Neural progenitor cell (in vitro differentiated cells): ENCODE measurements at regions not wholly inside any gene's neighbourhood (a gene's known extent, or its start where the extent isn't known, plus 50 kb on each side); places are given as distances from the start of the nearest gene placed in this dataset.

Experiments
- DNase-seq: peaks from one replicate; pipeline ENCODE4 v3.0.0-alpha.2; 2016; ENCODE audit warnings: low spot score
- H2AFZ ChIP-seq: fragments of 200-600 bp; sonication (generic); replicated peaks from 2 replicates; pipeline ENCODE4 v1.6.1; 2016; ENCODE audit warnings: antibody characterized with exemption
- H3F3A ChIP-seq: fragments of 200-600 bp; sonication (generic); 2 replicates; pipeline ENCODE4 v1.6.1; 2016; ENCODE audit warnings: antibody characterized with exemption, low read depth
- H3K27ac ChIP-seq: fragments of 200-600 bp; sonication (generic); 2 replicates; pipeline ENCODE4 v1.5.1; 2016; ENCODE audit warnings: mild to moderate bottlenecking
- H3K27me3 ChIP-seq: fragments of 200-600 bp; sonication (generic); 2 replicates; pipeline ENCODE4 v1.6.1; 2016; ENCODE audit warnings: mild to moderate bottlenecking, moderate library complexity
- H3K36me3 ChIP-seq: fragments of 200-600 bp; sonication (generic); 2 replicates; pipeline ENCODE4 v1.5.1; 2016
- H3K4me1 ChIP-seq: fragments of 200-600 bp; sonication (generic); 2 replicates; pipeline ENCODE4 v1.6.1; 2016; ENCODE audit warnings: mixed run types
- H3K4me2 ChIP-seq: fragments of 200-600 bp; sonication (generic); 2 replicates; pipeline ENCODE4 v1.6.1; 2016
- H3K4me3 ChIP-seq: fragments of 200-600 bp; sonication (generic); 2 replicates; pipeline ENCODE4 v1.5.1; 2016
- H3K79me2 ChIP-seq: fragments of 200-600 bp; sonication (generic); 2 replicates; pipeline ENCODE4 v1.6.1; 2016; ENCODE audit warnings: low read depth
- H3K9ac ChIP-seq: fragments of 200-600 bp; sonication (generic); 2 replicates; pipeline ENCODE4 v1.6.1; 2016
- H3K9me3 ChIP-seq: fragments of 200-600 bp; sonication (generic); 2 replicates; pipeline ENCODE4 v1.5.1; 2016; ENCODE audit warnings: low read depth
- H4K20me1 ChIP-seq: fragments of 200-600 bp; sonication (generic); 2 replicates; pipeline ENCODE4 v1.6.1; 2016; ENCODE audit warnings: low read depth
- H3K27ac Mint-ChIP-seq: 3 replicates; pipeline ENCODE4 v1.8.0; 2021; ENCODE audit warnings: mixed read lengths
- H3K27me3 Mint-ChIP-seq: 2 replicates; pipeline ENCODE4 v1.8.0; 2022; ENCODE audit warnings: low read depth, mild to moderate bottlenecking, inconsistent platforms, moderate library complexity, mixed read lengths; ENCODE audit not compliant: insufficient read depth
- H3K36me3 Mint-ChIP-seq: 3 replicates; pipeline ENCODE4 v1.8.0; 2021; ENCODE audit warnings: mixed read lengths
- H3K4me1 Mint-ChIP-seq: 3 replicates; pipeline ENCODE4 v1.8.0; 2021; ENCODE audit warnings: mixed read lengths
- H3K4me3 Mint-ChIP-seq: 3 replicates; pipeline ENCODE4 v1.8.0; 2021; ENCODE audit warnings: mild to moderate bottlenecking, moderate library complexity, mixed read lengths
- H3K9me3 Mint-ChIP-seq: 3 replicates; pipeline ENCODE4 v1.8.0; 2020; ENCODE audit warnings: mixed read lengths
- EZH2 ChIP-seq: fragments of 200-600 bp; sonication (generic); IDR thresholded peaks from 2 replicates; pipeline ENCODE4 v1.6.1; 2017; ENCODE audit warnings: antibody characterized with exemption, mild to moderate bottlenecking, moderate library complexity
- EZH2phosphoT487 ChIP-seq: fragments of 200-600 bp; sonication (generic); IDR thresholded peaks from 2 replicates; pipeline ENCODE4 v1.6.1; 2017; ENCODE audit warnings: antibody characterized with exemption
- TF ChIP-seq, protein P1 (sequence below): fragments of 200-600 bp; sonication (generic); IDR thresholded peaks from 2 replicates; pipeline ENCODE4 v1.5.1; 2017; ENCODE audit warnings: antibody characterized with exemption, mild to moderate bottlenecking

DNA sequence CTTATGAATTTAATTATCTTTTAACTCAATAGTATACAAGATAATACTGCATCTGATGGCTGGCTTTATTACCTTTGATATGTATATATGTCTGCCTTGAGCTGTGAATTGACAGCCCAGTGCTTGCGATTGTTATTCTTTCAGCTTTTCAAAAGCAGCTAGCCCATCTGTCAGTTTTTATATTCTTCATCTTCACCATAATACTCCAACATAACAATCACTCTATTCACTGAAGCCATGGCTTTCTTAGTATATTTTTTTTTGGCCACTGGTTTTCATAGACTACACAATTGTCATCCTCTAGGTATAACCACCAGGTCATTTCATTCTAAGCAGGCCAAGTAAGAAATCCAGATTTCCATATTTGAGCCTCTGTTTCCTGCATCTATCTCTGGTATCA is 1026.1 kb downstream of the FSCB start:
- H3K36me3 Mint-ChIP-seq, result no peaks in the 10 kb centered on the region
- Histone ChIP-seq H3K79me2 (no peaks in the 10 kb centered on the region), H3K9ac (no peak overlapping the region), H3K27me3 (no peaks in the 10 kb centered on the region), H3K9me3 (no peaks in the 10 kb centered on the region), H3F3A (no peaks in the 10 kb centered on the region), H4K20me1 (no peaks in the 10 kb centered on the region), H3K36me3 (no peaks in the 10 kb centered on the region), H3K27ac (no peak overlapping the region), H3K4me2 (no peak overlapping the region), H2AFZ (no peak overlapping the region), H3K4me1 (no peaks in the 10 kb centered on the region), H3K4me3 (no peak overlapping the region)
- TF ChIP-seq, protein P1, sequence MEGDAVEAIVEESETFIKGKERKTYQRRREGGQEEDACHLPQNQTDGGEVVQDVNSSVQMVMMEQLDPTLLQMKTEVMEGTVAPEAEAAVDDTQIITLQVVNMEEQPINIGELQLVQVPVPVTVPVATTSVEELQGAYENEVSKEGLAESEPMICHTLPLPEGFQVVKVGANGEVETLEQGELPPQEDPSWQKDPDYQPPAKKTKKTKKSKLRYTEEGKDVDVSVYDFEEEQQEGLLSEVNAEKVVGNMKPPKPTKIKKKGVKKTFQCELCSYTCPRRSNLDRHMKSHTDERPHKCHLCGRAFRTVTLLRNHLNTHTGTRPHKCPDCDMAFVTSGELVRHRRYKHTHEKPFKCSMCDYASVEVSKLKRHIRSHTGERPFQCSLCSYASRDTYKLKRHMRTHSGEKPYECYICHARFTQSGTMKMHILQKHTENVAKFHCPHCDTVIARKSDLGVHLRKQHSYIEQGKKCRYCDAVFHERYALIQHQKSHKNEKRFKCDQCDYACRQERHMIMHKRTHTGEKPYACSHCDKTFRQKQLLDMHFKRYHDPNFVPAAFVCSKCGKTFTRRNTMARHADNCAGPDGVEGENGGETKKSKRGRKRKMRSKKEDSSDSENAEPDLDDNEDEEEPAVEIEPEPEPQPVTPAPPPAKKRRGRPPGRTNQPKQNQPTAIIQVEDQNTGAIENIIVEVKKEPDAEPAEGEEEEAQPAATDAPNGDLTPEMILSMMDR, result no peak
- TF ChIP-seq EZH2phosphoT487 (no peak), EZH2 (no peak)
- no peak for DNase-seq
- no peak overlapping the region for H3K27ac Mint-ChIP-seq
- no peak overlapping the region for H3K4me3 Mint-ChIP-seq
- no peaks in the 10 kb centered on the region for H3K27me3 Mint-ChIP-seq
- H3K4me1 Mint-ChIP-seq, result no peaks in the 10 kb centered on the region
- H3K9me3 Mint-ChIP-seq, result no peaks in the 10 kb centered on the region

DNA sequence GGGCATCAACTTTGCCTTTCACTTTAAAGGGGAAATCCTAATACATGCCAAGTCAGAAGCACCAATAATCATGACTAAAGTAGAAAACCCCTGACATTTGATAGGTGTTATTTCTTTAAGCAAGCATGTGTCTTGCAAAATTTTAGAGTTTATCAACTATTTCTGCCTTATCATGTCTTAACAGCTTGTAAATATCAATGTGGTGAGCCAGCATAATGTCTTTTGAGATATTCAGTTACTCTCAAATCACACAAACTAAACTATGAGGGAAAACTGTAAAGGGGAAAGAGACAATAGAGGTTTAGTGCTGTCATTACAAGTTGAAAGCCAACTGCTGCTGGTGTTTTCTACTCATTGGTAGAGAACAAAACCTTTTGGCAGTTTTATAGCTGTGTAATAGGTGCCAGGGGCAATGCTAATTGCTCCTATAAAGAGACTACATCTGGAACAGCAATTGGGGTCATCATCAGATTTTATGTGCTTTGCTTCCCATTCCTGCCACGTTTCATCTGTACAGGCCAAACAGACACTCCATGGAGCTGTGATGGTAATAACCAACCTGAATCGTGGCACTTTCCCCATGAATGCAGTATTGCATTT is 1027.4 kb downstream of the FSCB start:
- Histone ChIP-seq H3K27ac (no peak overlapping the region), H3K36me3 (no peaks in the 10 kb centered on the region), H3K79me2 (no peaks in the 10 kb centered on the region), H4K20me1 (no peaks in the 10 kb centered on the region), H3K9ac (no peak overlapping the region), H3K4me3 (no peak overlapping the region), H3K27me3 (no peaks in the 10 kb centered on the region), H3K4me2 (no peak overlapping the region), H3K9me3 (no peaks in the 10 kb centered on the region), H3F3A (no peaks in the 10 kb centered on the region), H3K4me1 (no peaks in the 10 kb centered on the region), H2AFZ (no peak overlapping the region)
- H3K27ac Mint-ChIP-seq, result no peak overlapping the region
- DNase-seq, result no peak
- H3K4me3 Mint-ChIP-seq, result no peak overlapping the region
- no peak for TF ChIP-seq EZH2phosphoT487
- TF ChIP-seq, protein P1, result no peak
- TF ChIP-seq EZH2, result no peak
- no peaks in the 10 kb centered on the region for H3K27me3 Mint-ChIP-seq
- no peaks in the 10 kb centered on the region for H3K9me3 Mint-ChIP-seq
- no peaks in the 10 kb centered on the region for H3K4me1 Mint-ChIP-seq
- no peaks in the 10 kb centered on the region for H3K36me3 Mint-ChIP-seq

DNA sequence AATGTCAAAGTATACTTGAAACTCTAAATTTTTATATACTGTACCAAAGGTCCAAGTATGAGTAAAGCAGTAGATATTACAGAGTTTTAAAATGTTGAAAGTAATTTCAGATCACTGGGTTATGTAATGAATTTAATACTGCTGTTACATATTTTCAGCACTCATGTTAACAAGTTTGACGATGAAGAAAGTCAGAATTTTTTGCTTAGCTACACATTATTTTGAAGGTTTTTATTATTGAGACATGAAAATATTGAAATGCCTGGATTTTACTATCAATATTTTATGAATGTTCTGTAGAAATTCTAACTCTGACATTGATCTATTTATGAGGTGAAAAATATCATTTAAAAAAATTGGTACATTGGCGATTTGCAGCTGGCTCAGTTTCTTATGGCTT is 1030.3 kb downstream of the FSCB start:
- no peak overlapping the region for H3K4me3 Mint-ChIP-seq
- no peak overlapping the region for H3K4me3 ChIP-seq
- no peak for DNase-seq
- no peak overlapping the region for H3K9ac ChIP-seq
- H3K36me3 ChIP-seq, result no peaks in the 10 kb centered on the region
- no peaks in the 10 kb centered on the region for H3K27me3 Mint-ChIP-seq
- H2AFZ ChIP-seq, result no peak overlapping the region
- H3K4me1 ChIP-seq, result peaks cover 3% of the 10 kb centered on the region
- H4K20me1 ChIP-seq, result no peaks in the 10 kb centered on the region
- H3K27ac ChIP-seq, result no peak overlapping the region
- H3K36me3 Mint-ChIP-seq, result no peaks in the 10 kb centered on the region
- H3F3A ChIP-seq, result no peaks in the 10 kb centered on the region
- peaks cover 1% of the 10 kb centered on the region for H3K4me1 Mint-ChIP-seq
- no peak overlapping the region for H3K27ac Mint-ChIP-seq
- H3K79me2 ChIP-seq, result no peaks in the 10 kb centered on the region
- no peak overlapping the region for H3K4me2 ChIP-seq
- no peak for TF ChIP-seq EZH2phosphoT487
- no peak for TF ChIP-seq EZH2
- TF ChIP-seq, protein P1, result no peak
- H3K27me3 ChIP-seq, result no peaks in the 10 kb centered on the region
- no peaks in the 10 kb centered on the region for H3K9me3 Mint-ChIP-seq
- no peaks in the 10 kb centered on the region for H3K9me3 ChIP-seq
